RPMI8226 (cell line): ENCODE measurements at regions not wholly inside any gene's neighbourhood (a gene's known extent, or its start where the extent isn't known, plus 50 kb on each side); places are given as distances from the start of the nearest gene placed in this dataset.

Source experiments
- DNase-seq: peaks from one replicate; pipeline ENCODE4 v3.0.0-alpha.2; 2015

DNA sequence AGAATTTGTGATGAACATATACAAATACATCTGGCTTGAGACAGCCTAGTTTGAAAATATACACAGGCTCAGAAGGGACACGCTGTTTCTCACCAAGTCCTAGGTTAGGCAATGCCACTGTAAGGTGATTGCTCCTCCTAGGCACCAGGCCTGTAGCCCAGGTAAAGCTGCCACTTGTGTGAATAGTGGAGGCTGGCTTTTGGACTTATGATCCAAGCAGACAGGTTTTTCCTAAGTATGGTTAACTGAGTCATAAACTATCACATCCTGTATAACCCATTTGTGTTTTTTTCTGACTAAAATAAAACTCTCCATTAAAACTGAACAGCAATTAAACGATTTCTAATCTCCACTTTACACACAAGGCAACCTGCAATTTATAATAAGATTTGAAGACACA lies 81.0 kb downstream of the SEMA4F start:
- DNase-seq: no peak

DNA sequence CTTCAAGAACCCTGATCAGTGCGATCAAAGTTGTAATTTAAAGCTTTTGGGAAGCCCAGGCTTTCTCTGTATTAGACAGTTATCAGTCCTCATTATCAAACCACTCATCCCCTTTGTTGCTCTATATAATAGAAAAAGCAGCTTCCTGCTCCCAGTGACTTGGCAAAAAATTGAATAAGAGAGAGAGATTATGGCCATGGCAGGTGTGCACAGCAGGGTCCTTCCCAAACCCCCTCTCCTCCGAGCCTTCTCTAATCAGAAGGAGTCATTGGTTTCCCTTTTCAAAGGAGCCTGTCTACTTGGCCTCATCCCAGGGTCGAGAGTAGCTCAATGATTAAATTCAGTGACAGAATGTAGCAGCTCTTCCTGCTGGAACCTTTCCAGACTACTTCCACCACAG lies 81.5 kb downstream of the SEMA4F start:
- no peak for DNase-seq

DNA sequence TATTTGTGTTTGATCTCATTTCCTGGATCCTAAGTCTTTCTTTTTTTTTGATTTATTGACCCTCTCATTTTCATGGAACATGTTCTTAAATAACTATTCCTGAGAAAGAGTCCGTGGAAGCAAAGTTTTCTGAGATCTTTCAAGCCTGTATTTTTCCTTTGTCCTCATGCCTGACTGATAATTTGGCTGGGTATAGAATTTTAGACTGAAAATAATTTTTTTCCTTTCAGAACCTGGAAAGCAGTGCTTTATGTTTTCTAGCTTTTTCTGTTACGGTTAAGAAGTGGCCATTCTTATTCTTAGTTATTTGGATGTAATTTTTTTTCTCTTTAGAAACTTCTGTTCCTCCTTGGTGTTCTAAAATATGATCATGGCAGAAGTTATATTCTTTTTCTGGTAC lies 82.5 kb downstream of the SEMA4F start:
- DNase-seq: no peak

DNA sequence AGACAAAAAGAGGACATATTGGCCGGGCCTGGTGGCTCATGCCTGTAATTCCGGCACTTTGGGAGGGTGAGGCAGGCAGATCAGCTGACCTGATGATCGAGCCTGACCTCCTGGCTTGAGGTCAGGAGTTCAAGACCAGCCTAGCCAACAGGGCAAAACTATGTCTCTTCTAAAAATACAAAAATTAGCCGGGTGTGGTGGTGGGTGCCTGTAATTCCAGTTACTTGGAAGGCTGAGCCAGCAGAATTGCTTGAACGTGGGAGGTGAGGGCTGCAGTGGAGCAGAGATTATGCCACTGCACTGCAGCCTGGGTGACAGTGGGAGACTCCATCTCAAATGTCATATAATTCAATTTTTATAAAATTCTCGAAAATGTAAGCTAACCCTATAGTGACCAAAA lies 84.5 kb downstream of the SEMA4F start:
- DNase-seq: no peak

DNA sequence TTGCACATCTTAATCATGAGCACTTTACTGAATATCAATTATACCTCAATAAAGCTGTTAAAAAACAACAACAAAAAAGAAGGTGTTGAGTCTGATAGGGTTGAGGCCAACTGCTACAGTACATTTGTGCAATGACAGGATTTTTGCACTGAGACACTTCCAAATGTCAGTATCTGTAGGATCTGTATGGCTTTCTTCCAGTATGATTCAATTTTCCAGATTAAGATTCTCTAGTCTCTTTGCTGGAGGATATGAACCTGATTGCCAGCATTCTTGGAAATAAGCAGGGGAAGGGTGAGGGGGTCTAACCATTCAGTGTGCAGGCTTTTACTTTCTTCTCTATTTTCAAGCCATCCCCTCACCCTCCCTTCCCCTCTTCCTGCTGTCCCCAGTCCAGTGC lies 85.1 kb downstream of the SEMA4F start:
- no peak for DNase-seq

DNA sequence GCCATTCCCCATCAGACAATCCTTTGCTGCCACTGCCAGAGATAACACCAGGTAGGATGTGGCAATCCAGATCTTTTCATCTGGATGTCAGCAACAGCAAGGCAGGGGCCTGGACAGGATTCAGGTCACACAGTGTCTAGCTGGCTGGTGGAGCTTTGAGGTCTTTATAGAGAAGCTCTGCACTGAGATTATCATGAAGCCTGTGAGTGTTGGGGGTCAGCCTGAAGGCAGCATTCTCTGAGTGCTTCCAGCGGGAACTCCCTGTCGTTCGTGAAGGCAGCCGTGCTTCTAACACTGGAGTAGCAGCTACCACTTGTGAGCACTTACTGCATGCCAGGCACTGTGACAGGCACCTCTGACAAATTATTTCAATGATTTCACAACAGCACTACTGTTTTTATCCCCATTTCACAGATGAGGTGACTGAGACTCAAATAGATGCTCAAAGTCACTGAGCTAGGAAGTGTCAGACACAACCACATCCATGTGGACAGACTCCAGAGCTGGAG lies 85.7 kb downstream of the SEMA4F start:
- no peak for DNase-seq

DNA sequence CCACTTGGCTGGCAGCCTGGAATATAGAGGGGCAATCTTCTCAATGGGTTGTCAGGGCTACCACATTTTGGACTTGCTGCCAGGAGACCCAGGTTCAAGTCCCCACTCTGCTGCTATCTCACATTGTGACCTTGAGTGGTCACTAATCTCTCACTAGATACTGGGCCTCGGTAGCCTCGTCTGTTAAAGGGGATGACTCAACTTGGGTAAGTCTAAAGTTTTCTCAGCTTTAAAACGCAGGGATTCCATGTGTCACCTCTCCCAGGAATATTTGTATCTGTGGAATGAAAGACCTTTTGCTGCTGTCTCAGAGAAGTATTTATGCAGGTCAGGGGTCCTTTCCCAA lies 86.3 kb downstream of the SEMA4F start:
- DNase-seq: no peak

DNA sequence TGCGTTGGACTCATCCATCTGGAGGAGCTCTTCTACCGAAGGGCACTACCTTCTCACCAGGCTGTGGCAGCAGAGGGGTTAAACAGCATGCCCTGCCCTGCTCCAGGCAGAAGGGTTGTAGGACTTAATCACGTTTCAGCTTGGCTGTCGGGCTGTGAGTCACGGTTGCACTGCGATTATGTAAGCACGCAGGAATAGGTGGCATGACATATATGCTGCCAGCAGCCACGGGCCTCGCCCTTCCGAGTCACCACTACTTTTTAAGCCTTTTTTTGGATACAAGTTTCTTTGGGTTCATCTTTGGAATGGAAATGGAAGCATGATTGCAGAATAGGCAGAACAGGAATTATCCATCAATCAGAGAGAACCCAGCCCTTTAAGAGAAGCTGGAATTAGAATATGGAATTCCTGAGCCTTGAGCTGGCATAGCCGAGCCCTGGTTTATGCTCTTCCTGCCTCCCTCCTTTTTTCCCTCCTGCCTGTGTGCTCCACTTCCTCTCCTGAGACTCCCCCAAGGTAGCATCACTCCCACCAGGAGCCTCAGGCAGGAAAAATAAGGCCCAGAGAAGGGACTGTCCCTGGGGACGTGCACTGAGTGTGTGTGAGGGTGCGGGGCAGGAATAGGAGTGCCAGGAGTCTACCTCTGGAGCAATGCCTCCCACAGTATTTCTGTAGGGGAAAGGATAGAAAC lies 86.8 kb downstream of the SEMA4F start:
- no peak for DNase-seq

DNA sequence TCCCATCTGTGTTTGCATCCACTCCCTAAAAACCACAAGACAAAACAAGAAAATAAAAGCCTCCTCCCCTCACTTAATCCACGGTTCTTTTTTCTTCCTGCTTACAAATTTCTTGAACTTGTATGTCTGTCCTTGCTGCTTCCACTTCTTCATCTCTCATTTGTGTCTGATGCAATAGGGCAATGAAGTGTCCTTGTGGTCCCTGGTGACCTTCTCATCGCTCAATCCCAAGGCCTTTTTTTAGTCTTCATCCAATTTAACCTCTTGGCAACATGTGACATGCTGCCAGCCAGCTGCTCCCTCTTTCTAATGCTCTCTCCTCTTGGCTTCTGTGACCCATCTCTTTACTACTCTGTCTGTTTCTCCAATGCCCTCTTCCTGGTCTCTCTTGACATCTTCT lies 87.6 kb downstream of the SEMA4F start:
- no peak for DNase-seq

DNA sequence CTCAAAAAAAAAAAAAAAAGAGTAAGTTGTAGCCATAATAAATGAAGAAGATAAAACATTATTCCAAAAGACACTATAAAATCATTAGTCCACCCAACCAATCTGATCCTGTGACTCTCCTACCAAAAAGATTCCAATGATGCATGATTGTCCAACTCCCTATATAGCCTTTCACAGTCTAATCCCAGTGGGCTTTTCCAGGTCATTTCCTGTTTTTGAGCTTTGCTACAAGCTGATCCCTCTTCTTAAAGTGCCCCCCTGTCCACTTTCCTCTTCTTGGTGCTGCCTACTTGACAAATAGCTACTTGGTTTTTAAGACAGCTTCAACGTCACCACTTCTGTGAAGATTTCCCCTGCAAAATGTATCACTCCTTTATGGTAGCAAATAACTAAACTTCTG lies 88.4 kb downstream of the SEMA4F start:
- DNase-seq: no peak

DNA sequence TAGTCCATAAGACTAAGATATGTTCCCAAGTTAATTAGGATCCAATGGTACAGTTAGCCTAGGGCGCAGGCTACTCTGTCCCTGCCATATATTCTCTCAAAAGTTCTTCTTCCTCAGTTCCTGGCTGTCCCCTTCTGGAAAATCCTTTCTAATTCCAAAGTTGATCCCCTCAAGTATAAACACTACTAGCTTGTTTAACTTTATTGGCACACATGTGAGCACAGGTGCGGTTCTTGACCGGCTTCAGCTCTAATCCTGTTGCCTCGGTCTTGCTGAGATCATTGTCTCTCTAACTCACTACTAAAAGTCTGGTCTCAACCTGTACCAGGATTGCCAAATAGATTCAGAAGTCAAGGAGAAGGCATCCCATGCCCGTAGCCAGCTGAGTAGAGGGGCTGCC lies 89.0 kb downstream of the SEMA4F start:
- DNase-seq: no peak

DNA sequence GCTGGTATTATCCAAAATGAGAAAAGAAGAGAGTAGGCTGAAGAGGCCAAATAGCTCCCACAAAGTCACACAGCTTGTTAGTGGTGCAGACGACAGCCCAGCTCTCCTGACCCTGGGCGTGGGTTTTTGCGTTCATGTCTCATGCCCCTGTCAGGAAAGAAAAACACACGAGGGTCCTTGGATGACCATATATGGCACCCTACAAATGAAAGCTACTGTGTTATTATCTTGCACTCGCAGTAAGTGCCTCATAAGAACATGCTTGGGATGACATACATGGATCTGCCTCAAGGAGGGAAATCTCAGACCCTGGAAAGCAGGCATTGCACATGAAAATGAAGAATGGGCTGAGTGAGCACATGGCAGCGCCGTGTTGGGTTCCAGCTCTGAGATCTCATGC lies 89.7 kb downstream of the SEMA4F start:
- DNase-seq: no peak

DNA sequence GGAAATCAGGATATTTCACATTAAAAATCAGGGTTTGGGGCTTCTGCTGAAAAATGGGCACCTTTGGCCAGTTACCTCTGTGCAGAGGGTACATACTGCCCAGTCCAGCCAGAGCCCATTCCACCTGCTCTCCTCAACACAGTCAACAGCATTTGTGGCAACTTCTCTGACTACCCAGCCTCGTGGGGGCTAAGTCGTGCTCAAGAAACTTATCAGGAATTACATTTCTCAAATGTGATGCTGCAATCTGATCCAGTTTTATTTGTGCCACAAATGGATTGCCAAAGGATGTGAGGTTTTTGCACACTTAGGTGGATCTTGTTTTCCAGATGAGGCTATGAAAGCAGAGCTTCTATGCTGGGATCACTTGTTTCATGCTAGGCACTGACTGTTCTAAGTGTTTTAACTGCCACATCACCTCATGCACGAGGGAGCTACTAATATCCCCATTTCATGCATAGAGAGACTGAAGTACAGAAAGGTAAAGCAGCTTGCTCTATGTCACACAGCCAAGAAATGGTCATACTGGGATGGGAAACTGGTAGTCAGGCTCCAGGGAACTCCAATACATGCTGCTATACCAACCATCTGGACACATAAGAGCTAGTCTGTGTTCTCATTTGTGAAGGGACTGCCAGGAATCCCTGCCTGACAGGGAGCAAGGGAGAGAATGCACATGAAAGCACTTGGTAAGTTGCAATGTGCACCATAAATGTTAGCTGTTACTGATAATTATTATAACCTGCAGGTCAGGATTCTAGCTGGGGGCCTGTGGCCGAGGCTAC lies 89.0 kb upstream of the HK2 start:
- no peak for DNase-seq

DNA sequence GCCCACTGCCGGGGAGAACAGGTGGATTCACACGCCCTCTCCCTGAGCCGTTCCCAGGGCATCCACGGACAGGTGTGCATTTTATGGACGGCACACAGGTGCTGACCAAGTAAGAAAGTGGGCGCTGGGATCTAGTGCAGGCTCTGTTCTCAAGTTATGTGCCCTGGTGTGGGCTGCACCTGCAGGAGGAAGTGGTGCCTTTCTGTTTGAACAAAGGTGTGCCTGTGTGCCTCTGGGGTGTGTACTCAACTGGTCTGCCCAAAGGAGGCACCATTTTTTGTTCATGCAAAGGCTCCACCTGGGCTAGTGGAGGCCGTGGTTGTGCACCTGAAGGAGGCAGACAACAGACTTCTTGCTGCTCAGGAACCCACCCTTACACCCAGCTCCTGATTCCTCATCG lies 88.2 kb upstream of the HK2 start:
- no peak for DNase-seq

DNA sequence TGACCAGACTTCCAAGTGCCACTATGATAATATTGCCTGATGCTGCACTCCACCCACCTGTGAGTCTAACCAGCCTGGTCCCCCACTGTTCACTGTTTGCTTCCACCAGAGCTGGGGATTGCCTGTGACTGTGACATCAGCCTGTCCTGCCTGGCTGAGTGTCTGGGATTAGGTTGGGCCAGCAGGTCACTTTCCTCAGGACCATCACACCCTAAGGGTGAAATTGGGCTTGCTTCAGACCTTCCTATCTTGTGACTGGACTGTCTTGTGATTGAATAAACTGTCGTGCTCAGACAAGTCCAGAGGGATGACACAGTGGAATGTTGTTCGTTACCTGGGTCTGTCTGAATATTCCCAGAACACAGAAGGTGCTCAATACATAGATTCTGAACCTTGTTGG lies 87.4 kb upstream of the HK2 start:
- no peak for DNase-seq

DNA sequence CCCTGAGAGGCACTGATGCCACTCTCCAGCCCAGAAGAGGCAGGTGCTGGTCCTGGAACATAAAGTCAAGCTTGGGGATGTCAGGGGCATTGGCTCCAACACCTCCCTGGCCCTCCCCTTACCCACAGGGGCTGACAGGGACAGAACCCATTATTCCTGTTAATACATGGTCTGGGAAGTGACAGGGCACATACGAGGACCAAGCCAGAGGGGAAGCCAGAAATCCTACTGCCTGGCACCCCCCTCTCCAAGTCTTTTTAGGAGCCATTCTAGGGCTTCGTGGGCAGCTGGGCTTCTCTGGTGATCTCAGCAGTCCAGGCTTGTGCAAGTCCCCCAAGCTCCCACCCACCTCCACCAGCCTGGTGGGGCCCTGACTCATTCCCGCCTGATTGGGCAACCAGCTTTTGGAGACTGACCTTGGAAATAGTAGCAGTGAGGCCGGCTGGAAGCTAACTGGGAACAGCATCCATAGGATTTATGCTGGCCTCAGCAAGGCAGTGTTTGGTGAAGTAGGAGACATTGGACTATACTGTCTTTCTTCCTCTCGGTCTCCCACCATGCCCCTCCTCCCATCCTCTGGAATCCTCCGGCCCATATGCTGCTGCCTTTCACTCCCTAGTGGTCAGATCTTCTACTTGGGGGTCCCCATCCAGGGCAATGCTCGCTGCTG lies 86.4 kb upstream of the HK2 start:
- DNase-seq: no peak

DNA sequence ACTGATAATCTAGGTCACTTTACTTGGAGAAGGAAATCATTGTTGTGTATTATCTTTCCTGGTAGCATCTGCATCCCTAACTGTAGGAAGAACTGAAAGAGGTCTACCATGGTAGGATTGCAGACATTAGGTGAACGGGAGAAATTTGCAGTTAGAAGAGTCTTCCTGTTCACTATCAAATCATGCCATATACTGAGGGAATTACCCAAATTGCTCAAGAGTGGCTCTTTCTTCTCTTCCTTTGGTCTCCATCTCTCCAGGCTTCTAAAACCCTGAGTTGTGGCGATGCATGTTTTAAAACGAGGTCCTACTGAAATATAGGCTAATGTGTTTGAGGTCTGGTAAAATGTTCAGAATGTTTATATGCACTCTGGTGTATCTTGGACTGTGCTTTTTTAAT lies 85.3 kb upstream of the HK2 start:
- no peak for DNase-seq

DNA sequence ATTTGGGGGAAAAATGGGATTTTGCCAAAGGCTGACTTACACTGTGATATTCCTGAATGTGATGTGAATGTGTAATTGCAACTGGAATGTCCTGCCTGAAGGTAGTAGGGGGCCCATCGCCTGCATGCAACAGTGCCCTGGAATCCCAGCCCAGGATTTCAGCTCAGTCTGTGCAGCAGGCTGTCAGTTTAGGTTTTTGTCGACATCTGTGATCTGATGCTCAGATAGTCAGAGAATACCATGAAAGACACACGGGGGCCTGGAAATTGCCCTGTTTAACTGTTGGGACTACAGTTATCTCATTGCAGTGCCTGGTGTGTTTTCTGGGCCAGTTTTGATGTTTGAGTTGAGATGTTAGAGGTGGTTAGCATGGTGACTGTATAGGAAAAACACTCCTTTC lies 84.5 kb upstream of the HK2 start:
- DNase-seq: no peak

DNA sequence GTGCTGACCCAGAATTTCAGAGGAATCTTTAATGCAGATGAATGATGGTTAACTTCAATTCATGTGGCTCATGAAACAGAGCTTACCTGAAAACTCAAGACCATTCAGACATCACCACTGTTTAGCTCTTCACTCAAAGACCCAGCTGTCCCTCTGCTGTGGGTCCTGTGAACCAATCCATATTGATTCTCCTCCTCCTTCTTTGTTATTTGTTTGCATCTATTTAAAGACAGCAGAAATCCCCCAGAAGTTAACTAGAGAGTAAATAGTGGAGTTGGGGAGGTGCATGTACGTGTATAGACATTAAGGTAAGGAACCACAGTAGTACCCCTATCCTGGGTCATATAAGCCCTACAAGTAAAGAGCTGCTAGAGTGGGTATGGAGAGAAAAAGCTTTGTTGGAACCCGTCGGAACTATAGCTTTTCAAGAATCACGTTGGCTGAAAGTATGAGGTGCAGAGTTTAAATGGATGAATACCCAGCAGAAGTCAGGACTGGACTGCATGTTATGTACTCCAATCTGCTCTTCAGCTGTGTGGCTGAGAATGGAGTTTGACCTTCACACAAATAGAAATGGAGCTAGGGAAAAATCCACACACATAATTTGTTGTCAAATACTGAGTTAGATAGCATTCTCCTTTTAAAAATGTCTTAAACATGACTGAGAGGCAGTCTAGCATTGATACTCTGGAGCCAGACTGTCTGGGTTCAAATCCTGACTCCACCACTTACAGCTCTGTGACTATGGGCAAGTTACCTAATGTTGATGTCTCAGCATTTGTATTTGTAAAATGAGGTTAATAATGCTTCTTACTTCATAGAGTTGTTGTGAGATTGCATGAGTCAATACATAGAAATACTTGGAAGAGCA lies 81.7 kb upstream of the HK2 start:
- DNase-seq: no peak

DNA sequence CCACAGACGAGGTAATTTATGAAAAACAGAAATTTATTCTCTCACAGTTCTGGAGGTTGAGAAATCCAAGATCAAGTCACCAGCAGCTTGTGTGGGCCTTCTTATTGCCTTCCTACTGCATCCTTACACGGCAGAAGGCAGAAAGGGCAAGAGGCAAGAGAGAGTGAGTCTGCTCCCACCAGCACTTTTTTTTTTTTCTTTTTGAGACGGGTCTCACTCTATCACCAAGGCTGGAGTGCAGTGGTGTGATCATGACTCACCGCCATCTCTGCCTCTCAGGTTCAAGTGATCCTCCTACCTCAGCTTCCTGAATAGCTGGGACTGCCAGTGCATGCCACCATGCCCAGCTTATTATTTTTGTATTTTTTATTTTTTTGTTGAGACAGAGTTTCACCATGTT lies 78.5 kb upstream of the HK2 start:
- DNase-seq: no peak

DNA sequence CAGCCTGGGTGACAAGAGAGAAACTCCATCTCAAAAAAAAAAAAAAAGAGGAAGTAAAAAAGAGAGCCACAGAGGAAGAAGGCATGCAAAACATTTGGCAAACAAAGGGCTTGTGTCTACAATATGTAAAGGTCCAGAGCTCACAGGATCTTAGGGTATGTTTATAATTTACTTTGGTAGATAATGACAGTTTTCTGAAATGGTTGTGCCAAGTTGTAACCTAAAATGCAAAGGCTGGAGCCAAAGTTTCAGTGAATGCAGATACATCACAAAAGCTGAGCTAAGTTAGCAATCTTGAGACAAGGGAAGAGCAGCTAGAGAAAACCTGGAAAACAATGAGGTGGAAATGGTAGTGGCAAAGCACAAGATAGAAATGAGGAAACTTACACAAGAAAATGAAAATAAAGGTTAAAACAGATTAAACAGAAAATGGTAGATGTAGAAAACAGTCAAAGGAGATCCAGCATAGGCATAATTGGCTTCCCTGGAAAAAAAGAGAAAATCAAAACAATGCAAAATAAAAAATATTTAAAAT lies 77.5 kb upstream of the HK2 start:
- DNase-seq: peak; percentile 48

DNA sequence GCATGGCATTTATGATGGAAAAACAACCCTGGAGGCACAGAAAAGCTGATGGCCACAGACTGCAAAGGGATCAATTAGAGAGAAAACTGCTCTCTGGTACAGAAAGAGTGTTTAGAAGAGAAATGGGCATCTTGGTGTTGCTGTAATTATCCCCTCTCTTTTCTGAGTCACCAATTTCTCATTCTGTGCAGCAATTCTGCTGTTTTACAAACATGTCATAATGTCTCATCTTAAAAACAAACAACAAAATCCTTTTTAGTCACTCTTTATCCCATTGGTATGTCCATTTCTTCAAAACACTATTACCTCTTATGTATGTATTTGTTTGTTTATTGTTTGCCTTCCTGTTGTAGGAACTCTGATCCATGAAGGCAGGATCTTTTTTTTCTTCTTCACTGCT lies 73.9 kb upstream of the HK2 start:
- DNase-seq: no peak
